Cardiac fibroblast (primary cell): ENCODE measurements at regions not wholly inside any gene's neighbourhood (a gene's known extent, or its start where the extent isn't known, plus 50 kb on each side); places are given as distances from the start of the nearest gene placed in this dataset.
A peak's percentile ranks its signal among the peaks of the same experiment; 100 is the strongest.

Experiments used
- DNase-seq, 2 donors: peaks; one replicate each; pipeline versions ENCODE4 v3.0.0 to v3.0.0-alpha.2; 2010; ENCODE audit warnings: low read depth in 2 of 2
- H3K4me3 ChIP-seq, 2 donors: replicated peaks in 1 of 2; 1 replicate in 1 of 2; 2 replicates in 1 of 2; pipeline ENCODE4 v1.5.1; 2011; ENCODE audit warnings: low read depth in 2 of 2, low read length in 2 of 2, mild to moderate bottlenecking in 2 of 2, moderate library complexity in 1 of 2
- TF ChIP-seq, protein P1 (sequence below): IDR thresholded peaks from one replicate; pipeline ENCODE4 v1.5.1; 2011; ENCODE audit warnings: low read depth, mild to moderate bottlenecking, low read length, inconsistent platforms

DNA sequence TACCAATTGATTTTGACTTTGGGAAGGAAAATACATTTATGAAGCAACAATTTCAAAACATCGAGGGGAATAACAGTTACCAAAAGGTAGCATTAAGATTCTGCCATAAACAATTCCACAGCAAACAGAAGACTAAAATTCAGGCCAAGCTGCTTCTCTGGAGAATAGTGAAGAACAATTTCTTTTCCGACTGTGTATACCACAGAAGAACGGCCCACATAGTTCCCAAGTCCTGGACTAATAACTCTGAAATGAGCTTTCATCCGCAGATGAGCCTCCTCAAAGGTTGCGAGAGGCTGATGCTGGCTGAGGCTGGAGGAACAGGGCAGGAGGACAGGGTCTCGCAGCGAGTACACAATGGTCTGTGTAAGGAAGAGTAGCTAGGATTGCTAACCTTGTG is 278.9 kb upstream of the TCF4 start:
- no peak overlapping the region for H3K4me3 ChIP-seq
- TF ChIP-seq, protein P1, sequence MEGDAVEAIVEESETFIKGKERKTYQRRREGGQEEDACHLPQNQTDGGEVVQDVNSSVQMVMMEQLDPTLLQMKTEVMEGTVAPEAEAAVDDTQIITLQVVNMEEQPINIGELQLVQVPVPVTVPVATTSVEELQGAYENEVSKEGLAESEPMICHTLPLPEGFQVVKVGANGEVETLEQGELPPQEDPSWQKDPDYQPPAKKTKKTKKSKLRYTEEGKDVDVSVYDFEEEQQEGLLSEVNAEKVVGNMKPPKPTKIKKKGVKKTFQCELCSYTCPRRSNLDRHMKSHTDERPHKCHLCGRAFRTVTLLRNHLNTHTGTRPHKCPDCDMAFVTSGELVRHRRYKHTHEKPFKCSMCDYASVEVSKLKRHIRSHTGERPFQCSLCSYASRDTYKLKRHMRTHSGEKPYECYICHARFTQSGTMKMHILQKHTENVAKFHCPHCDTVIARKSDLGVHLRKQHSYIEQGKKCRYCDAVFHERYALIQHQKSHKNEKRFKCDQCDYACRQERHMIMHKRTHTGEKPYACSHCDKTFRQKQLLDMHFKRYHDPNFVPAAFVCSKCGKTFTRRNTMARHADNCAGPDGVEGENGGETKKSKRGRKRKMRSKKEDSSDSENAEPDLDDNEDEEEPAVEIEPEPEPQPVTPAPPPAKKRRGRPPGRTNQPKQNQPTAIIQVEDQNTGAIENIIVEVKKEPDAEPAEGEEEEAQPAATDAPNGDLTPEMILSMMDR: no peak
- no peak for DNase-seq

GRCh38 chr18:55866006-55866405 is 278.0 kb upstream of the TCF4 start:
- H3K4me3 ChIP-seq: no peak overlapping the region
- DNase-seq: no peak
- TF ChIP-seq, protein P1: no peak

- TF ChIP-seq, protein P1: no peak
- DNase-seq: no peak
- no peak overlapping the region for H3K4me3 ChIP-seq
Observed at GRCh38 chr18:55864281-55864680, 276.3 kb upstream of the TCF4 start.

GRCh38 chr18:55863876-55864275 is 275.9 kb upstream of the TCF4 start:
- TF ChIP-seq, protein P1: no peak
- no peak overlapping the region for H3K4me3 ChIP-seq
- peak in 1 of 2 donors; percentile 53 for DNase-seq

GRCh38 chr18:55863391-55863706 is 275.4 kb upstream of the TCF4 start:
- no peak overlapping the region for H3K4me3 ChIP-seq
- TF ChIP-seq, protein P1: no peak
- DNase-seq: no peak

GRCh38 chr18:55862693-55863390 is 274.9 kb upstream of the TCF4 start:
- H3K4me3 ChIP-seq: no peak overlapping the region
- TF ChIP-seq, protein P1: no peak
- no peak for DNase-seq

- peak; percentile 67 to 70 for DNase-seq
- TF ChIP-seq, protein P1: peak; percentile 74
Observed at GRCh38 chr18:55861266-55861665, 273.3 kb upstream of the TCF4 start.

More at GRCh38 chr18:55861266-55861665, 273.3 kb upstream of the TCF4 start:
- H3K4me3 ChIP-seq: no peak overlapping the region
